Heart left ventricle (tissue), 13 donors: ENCODE measurements at regions not wholly inside any gene's neighbourhood (a gene's known extent, or its start where the extent isn't known, plus 50 kb on each side); places are given as distances from the start of the nearest gene placed in this dataset.

ENCODE experiments used
- CTCF ChIP-seq, 12 donors: fragments of 200-600 bp; sonication (generic) in 4 of 12; IDR thresholded peaks; one replicate each; pipeline versions ENCODE4 v1.5.0 to v1.8.0; 2018 to 2022; ENCODE audit warnings: antibody characterized with exemption in 12 of 12, mild to moderate bottlenecking in 5 of 12
- POLR2A ChIP-seq, 2 donors: fragments of 450-650 bp; IDR thresholded peaks; one replicate each; pipeline ENCODE4 v1.6.1; 2017; ENCODE audit warnings: antibody characterized with exemption in 2 of 2, mild to moderate bottlenecking in 2 of 2, moderate library complexity in 2 of 2
- donor health status: ischemic (EF 13 %, LVEDD 7.1; RV severe dilation, severe dysfunction).
- donor health status: DM: no; HTN: yes; CAD: no.
- donor health status: DM: no; HTN: no; CAD: no.
- donor health status: ischemic (EF 25% LVEDD 6.9; RV normal size, moderate dysfunction).
- donor health status: ischemic (EF 25% LVEDD 5.7; RV mildly dilated, moderate dysfunction).
- donor health status: ischemic (EF 35%, LVEDD 5.7; RV mildly dilated, moderate dysfunction).
- donor health status: nonischemic (EF 11% LVEDD 7.7; RV severe dilation, severe dysfunction).
- donor health status: DM: yes; HTN: yes; CAD: no.
- donor health status: PGD.
- donor health status: ischemic (EF 29% LVEDD 5.4; RV normal size, mild dysfunction).
- donor health status: nonischemic (EF 23%, LVEDD 6.1; RV moderate dilation, normal function).

DNA sequence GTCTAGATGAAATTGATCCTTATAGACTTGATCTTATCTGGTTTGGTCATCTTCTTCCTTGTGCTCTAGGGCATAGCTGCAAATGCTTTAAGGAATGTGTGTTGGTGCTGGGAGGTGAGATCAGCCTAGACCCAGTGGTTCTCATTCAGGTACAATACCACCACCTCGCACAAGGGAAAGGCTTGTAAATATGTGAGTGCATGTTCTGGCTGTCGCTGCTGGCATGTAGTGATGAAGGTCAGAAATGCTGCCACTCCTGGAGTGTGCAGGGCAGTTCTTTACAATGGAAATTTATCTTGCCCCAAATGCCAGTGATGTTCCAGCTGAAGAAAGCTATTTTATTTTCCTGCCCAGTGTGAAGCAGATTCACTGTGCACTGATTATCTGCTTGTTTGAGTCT is 900.9 kb downstream of the QKI start:
- no peak for TF ChIP-seq CTCF (IDR thresholded peaks at IDR 0.05)
- TF ChIP-seq POLR2A (IDR thresholded peaks at IDR 0.05) = no peak
